ENCODE measurements at regions not wholly inside any gene's neighbourhood (a gene's known extent, or its start where the extent isn't known, plus 50 kb on each side); places are given as distances from the start of the nearest gene placed in this dataset.

- TF ChIP-seq, protein P1, sequence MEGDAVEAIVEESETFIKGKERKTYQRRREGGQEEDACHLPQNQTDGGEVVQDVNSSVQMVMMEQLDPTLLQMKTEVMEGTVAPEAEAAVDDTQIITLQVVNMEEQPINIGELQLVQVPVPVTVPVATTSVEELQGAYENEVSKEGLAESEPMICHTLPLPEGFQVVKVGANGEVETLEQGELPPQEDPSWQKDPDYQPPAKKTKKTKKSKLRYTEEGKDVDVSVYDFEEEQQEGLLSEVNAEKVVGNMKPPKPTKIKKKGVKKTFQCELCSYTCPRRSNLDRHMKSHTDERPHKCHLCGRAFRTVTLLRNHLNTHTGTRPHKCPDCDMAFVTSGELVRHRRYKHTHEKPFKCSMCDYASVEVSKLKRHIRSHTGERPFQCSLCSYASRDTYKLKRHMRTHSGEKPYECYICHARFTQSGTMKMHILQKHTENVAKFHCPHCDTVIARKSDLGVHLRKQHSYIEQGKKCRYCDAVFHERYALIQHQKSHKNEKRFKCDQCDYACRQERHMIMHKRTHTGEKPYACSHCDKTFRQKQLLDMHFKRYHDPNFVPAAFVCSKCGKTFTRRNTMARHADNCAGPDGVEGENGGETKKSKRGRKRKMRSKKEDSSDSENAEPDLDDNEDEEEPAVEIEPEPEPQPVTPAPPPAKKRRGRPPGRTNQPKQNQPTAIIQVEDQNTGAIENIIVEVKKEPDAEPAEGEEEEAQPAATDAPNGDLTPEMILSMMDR (conservative IDR thresholded peaks at IDR 0.05; ENCODE audit: low read depth, low read length) = no peak
- TF ChIP-seq RCOR1 (IDR thresholded peaks at IDR 0.05; ENCODE audit: insufficient replicate concordance, low read length) = no peak
- TF ChIP-seq POLR2A (IDR thresholded peaks at IDR 0.05; ENCODE audit: low read depth, low read length) = no peak
- no peak for TF ChIP-seq MXI1 (IDR thresholded peaks at IDR 0.05; ENCODE audit: borderline replicate concordance, low read depth, low read length)
Measured at GRCh38 chr18:25595274-25596060, 243.5 kb upstream of the ZNF521 start.

Data from IMR-90 (cell line).